Keratinocyte (primary cell): ENCODE measurements at regions not wholly inside any gene's neighbourhood (a gene's known extent, or its start where the extent isn't known, plus 50 kb on each side); places are given as distances from the start of the nearest gene placed in this dataset.

Experiments
- DNase-seq: peaks from one replicate; pipeline ENCODE4 v3.0.0-alpha.2; 2011; ENCODE audit warnings: low read depth, missing footprints, low spot score
- FAIRE-seq: peaks from 2 replicates; lab custom pipeline; 2011; peaks lifted over from hg19 to GRCh38; lab: Jason Lieb, UNC
- H2AFZ ChIP-seq: 2 replicates; pipeline ENCODE4 v1.6.0; 2012; ENCODE audit warnings: low read length, control low read depth, inconsistent platforms; ENCODE audit not compliant: control insufficient read depth
- H3K27ac ChIP-seq: 2 replicates; pipeline ENCODE4 v1.5.1; 2011; ENCODE audit warnings: low read length; ENCODE audit not compliant: control insufficient read depth, insufficient read depth
- H3K27me3 ChIP-seq: 3 replicates; pipeline ENCODE4 v1.6.0; 2011; ENCODE audit warnings: low read length; ENCODE audit not compliant: control insufficient read depth, insufficient read depth; ENCODE audit errors: extremely low read depth
- H3K36me3 ChIP-seq, 2 experiments: 2 replicates in 1 of 2; 3 replicates in 1 of 2; pipeline ENCODE4 v1.5.1; 2011; ENCODE audit warnings: low read length in 2 of 2, mild to moderate bottlenecking in 1 of 2; ENCODE audit not compliant: control insufficient read depth in 2 of 2, insufficient read depth in 2 of 2; ENCODE audit errors: extremely low read depth in 1 of 2
- H3K4me1 ChIP-seq: 3 replicates; pipeline ENCODE4 v1.5.1; 2011; ENCODE audit warnings: low read length; ENCODE audit not compliant: control insufficient read depth, insufficient read depth; ENCODE audit errors: extremely low read depth
- H3K4me2 ChIP-seq: 3 replicates; pipeline ENCODE4 v1.6.0; 2011; ENCODE audit warnings: low read depth, low read length; ENCODE audit not compliant: control insufficient read depth, insufficient read depth; ENCODE audit errors: extremely low read depth
- H3K4me3 ChIP-seq, 3 experiments: fragments of 200-600 bp in 1 of 3; sonication (generic) in 1 of 3; 2 replicates in 2 of 3; 3 replicates in 1 of 3; pipeline ENCODE4 v1.5.1; 2011 to 2016; ENCODE audit warnings: low read length in 3 of 3, mild to moderate bottlenecking in 3 of 3, control low read depth in 2 of 3, inconsistent platforms in 1 of 3, low read depth in 1 of 3, mixed read lengths in 1 of 3, mixed run types in 1 of 3, moderate library complexity in 1 of 3; ENCODE audit not compliant: control insufficient read depth in 2 of 3, insufficient read depth in 2 of 3; ENCODE audit errors: extremely low read depth in 1 of 3
- H3K79me2 ChIP-seq: 2 replicates; pipeline ENCODE4 v1.6.0; 2012; ENCODE audit warnings: low read length; ENCODE audit not compliant: control insufficient read depth, insufficient read depth
- H3K9ac ChIP-seq: 3 replicates; pipeline ENCODE4 v1.6.0; 2011; ENCODE audit warnings: low read length; ENCODE audit not compliant: control insufficient read depth, insufficient read depth; ENCODE audit errors: extremely low read depth
- H3K9me1 ChIP-seq: 3 replicates; pipeline ENCODE4 v1.6.0; 2011; ENCODE audit warnings: low read length; ENCODE audit not compliant: control insufficient read depth, insufficient read depth; ENCODE audit errors: extremely low read depth
- H3K9me3 ChIP-seq: 2 replicates; pipeline ENCODE4 v1.5.1; 2012; ENCODE audit warnings: low read depth, low read length; ENCODE audit not compliant: control insufficient read depth
- H4K20me1 ChIP-seq: 3 replicates; pipeline ENCODE4 v1.6.0; 2011; ENCODE audit warnings: low read length; ENCODE audit not compliant: control insufficient read depth, insufficient read depth; ENCODE audit errors: extremely low read depth
- EZH2 ChIP-seq: IDR thresholded peaks from one replicate; pipeline ENCODE4 v1.6.1; 2012; ENCODE audit warnings: inconsistent platforms, mild to moderate bottlenecking, low read length, moderate library complexity
- dilution Hi-C: fragments of 300-500 bp; cut with MboI; formaldehyde crosslinking; loops from one replicate; pipeline ENCODE4 v1.7.0; 2020; ENCODE audit warnings: low sequenced_read_pairs; ENCODE audit not compliant: extremely low pct_ligation_motif_present
- TF ChIP-seq, protein P1 (sequence below), 3 experiments: IDR thresholded peaks in 1 of 3; conservative IDR thresholded peaks in 1 of 3; optimal IDR thresholded peaks in 1 of 3; 2 replicates in 2 of 3; 3 replicates in 1 of 3; pipeline versions ENCODE3 to v1.5.1; 2011; ENCODE audit warnings: low read length in 3 of 3, mild to moderate bottlenecking in 3 of 3, moderate library complexity in 2 of 3, control low read depth in 1 of 3, inconsistent platforms in 1 of 3; ENCODE audit not compliant: insufficient read depth in 2 of 3; ENCODE audit errors: extremely low read depth in 1 of 3

DNA sequence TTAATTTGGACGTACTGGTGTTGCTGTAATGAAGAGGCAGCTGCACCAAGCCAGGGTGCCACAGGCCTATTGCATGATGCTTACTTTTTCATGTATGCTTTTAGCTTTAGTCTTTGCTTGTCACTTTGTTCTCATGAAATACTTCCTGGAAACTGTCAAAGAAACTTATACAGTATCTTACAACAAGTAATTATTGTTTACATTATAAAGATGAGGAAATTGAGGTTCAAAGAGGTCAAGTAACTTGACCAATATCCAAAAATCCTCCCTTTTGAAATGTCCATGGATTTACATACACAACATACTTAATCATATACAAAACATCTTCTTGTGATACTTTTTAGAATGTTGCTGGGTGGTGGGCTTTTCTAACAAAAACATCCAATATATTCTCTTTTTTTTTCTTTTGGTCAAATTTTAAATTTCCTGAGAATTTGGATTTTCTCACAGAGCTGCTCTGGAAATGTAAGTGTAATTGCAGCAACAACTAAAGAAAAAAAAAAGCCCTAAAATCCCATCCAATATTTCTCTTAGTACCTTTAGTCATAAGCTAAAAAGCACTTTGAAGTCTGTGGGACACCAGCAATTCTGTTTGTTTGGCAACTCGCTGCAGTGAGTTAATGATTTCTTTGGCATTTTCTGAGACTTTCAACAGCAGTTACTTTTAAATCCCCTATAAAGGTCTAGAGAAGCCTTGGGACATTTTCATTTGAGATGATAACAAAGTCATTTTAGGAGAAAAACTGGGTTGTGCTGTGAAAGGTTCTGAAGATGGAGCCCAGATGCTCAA, 500.6 kb upstream of the IGFBP3 start:
- no peaks in the 10 kb centered on the region for H3K79me2 ChIP-seq
- no peak overlapping the region for H3K27ac ChIP-seq
- no peak overlapping the region for H3K4me2 ChIP-seq
- no peak overlapping the region for H2AFZ ChIP-seq
- TF ChIP-seq EZH2, result no peak
- no peaks in the 10 kb centered on the region for H4K20me1 ChIP-seq
- no peaks in the 10 kb centered on the region for H3K9me1 ChIP-seq
- no peaks in the 10 kb centered on the region for H3K9me3 ChIP-seq
- H3K27me3 ChIP-seq, result no peaks in the 10 kb centered on the region
- H3K36me3 ChIP-seq, result no peaks in the 10 kb centered on the region
- no peak overlapping the region for H3K9ac ChIP-seq
- FAIRE-seq, result no peak
- no peak overlapping the region for H3K4me3 ChIP-seq
- H3K4me1 ChIP-seq, result no peaks in the 10 kb centered on the region
- dilution Hi-C loops, result no loop called here
- no peak for DNase-seq

DNA sequence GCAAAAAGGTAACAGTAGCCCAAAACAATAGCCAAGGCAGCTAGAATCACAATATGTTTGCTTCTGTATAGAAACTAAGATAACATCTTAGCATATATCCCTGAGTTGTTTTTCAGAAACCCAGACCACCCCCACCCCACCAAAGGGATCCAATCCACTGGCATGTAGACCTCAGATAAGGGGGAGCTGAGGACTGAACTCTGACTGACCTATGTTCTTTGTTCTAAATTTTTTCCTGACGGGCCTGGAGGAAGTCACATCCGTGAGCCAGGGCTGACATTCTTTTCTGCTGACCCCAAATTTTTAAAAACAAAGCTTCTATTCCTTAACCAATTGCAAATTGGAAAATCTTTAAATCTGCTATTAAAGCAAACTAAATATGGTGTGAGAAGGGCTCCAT, 493.9 kb upstream of the IGFBP3 start:
- Histone ChIP-seq H3K27me3 (no peaks in the 10 kb centered on the region), H3K9ac (no peak overlapping the region)

More for the DNA sequence above, 493.9 kb upstream of the IGFBP3 start:
- no peak overlapping the region for H2AFZ ChIP-seq
- H3K79me2 ChIP-seq, result no peaks in the 10 kb centered on the region
- no peaks in the 10 kb centered on the region for H3K36me3 ChIP-seq
- no peaks in the 10 kb centered on the region for H3K9me1 ChIP-seq
- no peaks in the 10 kb centered on the region for H3K9me3 ChIP-seq
- H3K4me3 ChIP-seq, result no peak overlapping the region
- no peak overlapping the region for H3K27ac ChIP-seq
- no peaks in the 10 kb centered on the region for H4K20me1 ChIP-seq
- TF ChIP-seq EZH2, result no peak
- TF ChIP-seq, protein P1, sequence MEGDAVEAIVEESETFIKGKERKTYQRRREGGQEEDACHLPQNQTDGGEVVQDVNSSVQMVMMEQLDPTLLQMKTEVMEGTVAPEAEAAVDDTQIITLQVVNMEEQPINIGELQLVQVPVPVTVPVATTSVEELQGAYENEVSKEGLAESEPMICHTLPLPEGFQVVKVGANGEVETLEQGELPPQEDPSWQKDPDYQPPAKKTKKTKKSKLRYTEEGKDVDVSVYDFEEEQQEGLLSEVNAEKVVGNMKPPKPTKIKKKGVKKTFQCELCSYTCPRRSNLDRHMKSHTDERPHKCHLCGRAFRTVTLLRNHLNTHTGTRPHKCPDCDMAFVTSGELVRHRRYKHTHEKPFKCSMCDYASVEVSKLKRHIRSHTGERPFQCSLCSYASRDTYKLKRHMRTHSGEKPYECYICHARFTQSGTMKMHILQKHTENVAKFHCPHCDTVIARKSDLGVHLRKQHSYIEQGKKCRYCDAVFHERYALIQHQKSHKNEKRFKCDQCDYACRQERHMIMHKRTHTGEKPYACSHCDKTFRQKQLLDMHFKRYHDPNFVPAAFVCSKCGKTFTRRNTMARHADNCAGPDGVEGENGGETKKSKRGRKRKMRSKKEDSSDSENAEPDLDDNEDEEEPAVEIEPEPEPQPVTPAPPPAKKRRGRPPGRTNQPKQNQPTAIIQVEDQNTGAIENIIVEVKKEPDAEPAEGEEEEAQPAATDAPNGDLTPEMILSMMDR (optimal IDR thresholded peaks at IDR 0.05 in 1 of 3, IDR thresholded peaks at IDR 0.05 in 1 of 3, conservative IDR thresholded peaks at IDR 0.05 in 1 of 3; ENCODE audit: extremely low read depth in 1 of 3, insufficient read depth in 2 of 3, low read length in 3 of 3), result no peak
- dilution Hi-C loops, result no loop called here
- no peak for DNase-seq
- H3K4me1 ChIP-seq, result no peaks in the 10 kb centered on the region
- no peak overlapping the region for H3K4me2 ChIP-seq
- FAIRE-seq, result no peak
